ENCODE measurements at regions not wholly inside any gene's neighbourhood (a gene's known extent, or its start where the extent isn't known, plus 50 kb on each side); places are given as distances from the start of the nearest gene placed in this dataset.
"Not testable (repeated sequence)": the region's sequence is repeated elsewhere in the genome, so short reads cannot be mapped to it uniquely, and the experiment has no call there.

- no peak for DNase-seq (ENCODE audit: low read depth)
- H3K4me3 ChIP-seq (ENCODE audit: low read depth, low read length) = no peak overlapping the region
Observed at GRCh38 chr10:70985824-70986622, 97.7 kb upstream of the PCBD1 start.

GRCh38 chr10:70986623-70986950 is 98.2 kb upstream of the PCBD1 start:
- no peak for DNase-seq (ENCODE audit: low read depth)
- no peak overlapping the region for H3K4me3 ChIP-seq (ENCODE audit: low read depth, low read length)

GRCh38 chr10:70987396-70988130 is 99.2 kb upstream of the PCBD1 start:
- H3K4me3 ChIP-seq (ENCODE audit: low read depth, low read length) = no peak overlapping the region
- no peak for DNase-seq (ENCODE audit: low read depth)

- not testable (repeated sequence) for DNase-seq (ENCODE audit: low read depth); H3K4me3 ChIP-seq (ENCODE audit: low read depth, low read length)
Observed at GRCh38 chr10:70990156-70990555, 101.8 kb upstream of the PCBD1 start.

GRCh38 chr10:70990681-70991080 is 102.3 kb upstream of the PCBD1 start:
- no peak for DNase-seq (ENCODE audit: low read depth)
- no peak overlapping the region for H3K4me3 ChIP-seq (ENCODE audit: low read depth, low read length)

GRCh38 chr10:70991140-70992124 is 103.1 kb upstream of the PCBD1 start:
- H3K4me3 ChIP-seq (ENCODE audit: low read depth, low read length) = no peak overlapping the region
- no peak for DNase-seq (ENCODE audit: low read depth)

- H3K4me3 ChIP-seq (ENCODE audit: low read depth, low read length) = no peak overlapping the region
- DNase-seq (ENCODE audit: low read depth) = no peak
Observed at GRCh38 chr10:70992436-70992835, 104.1 kb upstream of the PCBD1 start.

- H3K4me3 ChIP-seq (ENCODE audit: low read depth, low read length) = no peak overlapping the region
- DNase-seq (ENCODE audit: low read depth) = no peak
Observed at GRCh38 chr10:70993051-70993450, 104.7 kb upstream of the PCBD1 start.

GRCh38 chr10:70996549-70996948 is 108.2 kb upstream of the PCBD1 start:
- H3K4me3 ChIP-seq (ENCODE audit: low read depth, low read length) = no peak overlapping the region
- no peak for DNase-seq (ENCODE audit: low read depth)

GRCh38 chr10:70997236-70997635 is 108.9 kb upstream of the PCBD1 start:
- no peak overlapping the region for H3K4me3 ChIP-seq (ENCODE audit: low read depth, low read length)
- DNase-seq (ENCODE audit: low read depth) = no peak

GRCh38 chr10:70998086-70998485 is 109.7 kb upstream of the PCBD1 start:
- no peak overlapping the region for H3K4me3 ChIP-seq (ENCODE audit: low read depth, low read length)
- DNase-seq (ENCODE audit: low read depth) = no peak

GRCh38 chr10:71001470-71001869 is 113.1 kb upstream of the PCBD1 start:
- DNase-seq (ENCODE audit: low read depth) = no peak
- H3K4me3 ChIP-seq (ENCODE audit: low read depth, low read length) = no peak overlapping the region

- DNase-seq (ENCODE audit: low read depth) = no peak
- H3K4me3 ChIP-seq (ENCODE audit: low read depth, low read length) = no peak overlapping the region
Observed at GRCh38 chr10:71004176-71005075, 116.1 kb upstream of the PCBD1 start.

GRCh38 chr10:71005337-71006305 is 117.3 kb upstream of the PCBD1 start:
- DNase-seq (ENCODE audit: low read depth) = no peak
- no peak overlapping the region for H3K4me3 ChIP-seq (ENCODE audit: low read depth, low read length)

- H3K4me3 ChIP-seq (ENCODE audit: low read depth, low read length) = no peak overlapping the region
- no peak for DNase-seq (ENCODE audit: low read depth)
Observed at GRCh38 chr10:71006506-71006905, 118.1 kb upstream of the PCBD1 start.

GRCh38 chr10:71007516-71007915 is 119.2 kb upstream of the PCBD1 start:
- no peak overlapping the region for H3K4me3 ChIP-seq (ENCODE audit: low read depth, low read length)
- no peak for DNase-seq (ENCODE audit: low read depth)

- H3K4me3 ChIP-seq (ENCODE audit: low read depth, low read length) = no peak overlapping the region
- DNase-seq (ENCODE audit: low read depth) = no peak
Observed at GRCh38 chr10:71008150-71008549, 119.8 kb upstream of the PCBD1 start.

GRCh38 chr10:71009126-71009525 is 120.8 kb upstream of the PCBD1 start:
- DNase-seq (ENCODE audit: low read depth) = no peak
- H3K4me3 ChIP-seq (ENCODE audit: low read depth, low read length) = no peak overlapping the region

Data from skeletal muscle cell (primary cell).